Cardiac muscle cell (in vitro differentiated cells and primary cell): ENCODE measurements at regions not wholly inside any gene's neighbourhood (a gene's known extent, or its start where the extent isn't known, plus 50 kb on each side); places are given as distances from the start of the nearest gene placed in this dataset.

ENCODE experiments used
- DNase-seq, 2 donors: peaks; one replicate each; pipeline versions ENCODE4 v3.0.0 to v3.0.0-alpha.2; 2010 to 2017; ENCODE audit warnings: low read depth in 1 of 2, low spot score in 1 of 2
- H3K27ac ChIP-seq: fragments of 200-600 bp; sonication (generic); 2 replicates; pipeline ENCODE4 v1.5.1; 2016
- H3K27me3 ChIP-seq: fragments of 200-600 bp; sonication (generic); 2 replicates; pipeline ENCODE4 v1.6.0; 2016; ENCODE audit warnings: control low read depth
- H3K36me3 ChIP-seq: fragments of 200-600 bp; sonication (generic); 2 replicates; pipeline ENCODE4 v1.5.1; 2016; ENCODE audit warnings: control low read depth
- H3K4me1 ChIP-seq: fragments of 200-600 bp; sonication (generic); 2 replicates; pipeline ENCODE4 v1.8.1; 2017; ENCODE audit warnings: low read depth, mild to moderate bottlenecking, mixed run types
- H3K4me3 ChIP-seq: fragments of 200-600 bp; sonication (generic); 2 replicates; pipeline ENCODE4 v1.5.1; 2016; ENCODE audit warnings: mild to moderate bottlenecking
- H3K9me3 ChIP-seq: fragments of 200-600 bp; sonication (generic); 2 replicates; pipeline ENCODE4 v1.5.1; 2017; ENCODE audit warnings: low read depth, mild to moderate bottlenecking, control low read depth
- TF ChIP-seq, protein P1 (sequence below): IDR thresholded peaks from 2 replicates; pipeline ENCODE4 v1.5.1; 2012; ENCODE audit warnings: low read depth, mild to moderate bottlenecking, low read length

DNA sequence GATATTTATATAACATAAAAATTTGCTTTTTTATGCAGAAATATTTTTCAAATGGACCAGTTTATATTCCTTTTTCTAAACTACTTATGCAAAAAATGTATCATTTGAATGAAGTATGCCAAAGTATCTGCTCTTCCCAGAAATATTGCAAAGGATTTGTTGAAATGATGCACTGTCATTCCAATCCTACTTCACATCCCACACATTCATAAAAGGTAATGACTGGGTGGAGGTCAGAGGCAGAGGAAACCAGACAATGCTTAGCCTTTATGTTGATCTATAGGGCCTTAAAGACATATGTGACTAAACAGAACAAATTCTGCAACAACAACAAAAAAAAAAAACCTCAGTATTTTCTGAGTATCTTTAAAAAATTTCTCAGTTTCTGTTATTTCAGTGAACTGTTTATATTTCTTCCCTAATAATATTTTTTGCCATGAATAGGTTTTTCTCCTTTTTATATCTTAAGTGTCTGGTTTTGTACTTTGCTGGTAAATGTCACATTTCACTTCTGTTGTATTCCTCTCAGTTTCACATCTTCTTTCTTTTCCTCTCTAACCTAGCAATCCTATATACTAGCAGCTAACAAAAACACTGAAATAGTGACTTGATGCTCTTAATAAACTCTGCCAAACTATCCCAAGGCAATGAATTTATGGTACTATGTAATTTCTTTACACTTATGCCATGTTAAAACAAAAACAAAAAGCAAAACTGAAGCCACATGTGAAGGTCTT is 374.1 kb downstream of the BCKDHB start:
- no peaks in the 10 kb centered on the region for H3K27me3 ChIP-seq
- H3K27ac ChIP-seq = no peak overlapping the region
- H3K36me3 ChIP-seq = no peaks in the 10 kb centered on the region
- TF ChIP-seq, protein P1, sequence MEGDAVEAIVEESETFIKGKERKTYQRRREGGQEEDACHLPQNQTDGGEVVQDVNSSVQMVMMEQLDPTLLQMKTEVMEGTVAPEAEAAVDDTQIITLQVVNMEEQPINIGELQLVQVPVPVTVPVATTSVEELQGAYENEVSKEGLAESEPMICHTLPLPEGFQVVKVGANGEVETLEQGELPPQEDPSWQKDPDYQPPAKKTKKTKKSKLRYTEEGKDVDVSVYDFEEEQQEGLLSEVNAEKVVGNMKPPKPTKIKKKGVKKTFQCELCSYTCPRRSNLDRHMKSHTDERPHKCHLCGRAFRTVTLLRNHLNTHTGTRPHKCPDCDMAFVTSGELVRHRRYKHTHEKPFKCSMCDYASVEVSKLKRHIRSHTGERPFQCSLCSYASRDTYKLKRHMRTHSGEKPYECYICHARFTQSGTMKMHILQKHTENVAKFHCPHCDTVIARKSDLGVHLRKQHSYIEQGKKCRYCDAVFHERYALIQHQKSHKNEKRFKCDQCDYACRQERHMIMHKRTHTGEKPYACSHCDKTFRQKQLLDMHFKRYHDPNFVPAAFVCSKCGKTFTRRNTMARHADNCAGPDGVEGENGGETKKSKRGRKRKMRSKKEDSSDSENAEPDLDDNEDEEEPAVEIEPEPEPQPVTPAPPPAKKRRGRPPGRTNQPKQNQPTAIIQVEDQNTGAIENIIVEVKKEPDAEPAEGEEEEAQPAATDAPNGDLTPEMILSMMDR = no peak
- no peaks in the 10 kb centered on the region for H3K9me3 ChIP-seq
- no peak for DNase-seq
- H3K4me1 ChIP-seq = peaks cover 3% of the 10 kb centered on the region
- no peak overlapping the region for H3K4me3 ChIP-seq

DNA sequence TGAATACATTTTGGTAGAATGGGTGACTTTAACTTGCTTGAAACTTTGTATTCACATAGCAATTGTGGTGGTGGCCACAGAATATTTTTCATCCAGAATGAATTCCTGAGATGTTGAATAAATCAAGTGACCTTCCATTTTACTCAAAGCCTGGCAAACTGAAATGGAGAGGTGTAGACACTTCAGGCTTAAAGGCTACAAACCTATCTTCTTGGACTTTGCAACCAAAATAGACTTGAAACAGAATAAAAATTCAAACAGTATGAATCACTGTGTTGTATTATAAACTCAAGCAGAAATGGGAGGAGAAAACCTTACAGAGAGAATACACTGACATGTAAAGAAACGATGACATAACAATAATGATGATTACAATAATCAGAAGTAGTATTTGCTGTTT is 371.6 kb downstream of the BCKDHB start:
- no peak overlapping the region for H3K27ac ChIP-seq
- peaks cover 3% of the 10 kb centered on the region for H3K4me1 ChIP-seq
- DNase-seq = no peak
- H3K9me3 ChIP-seq = no peaks in the 10 kb centered on the region
- no peaks in the 10 kb centered on the region for H3K36me3 ChIP-seq
- H3K27me3 ChIP-seq = no peaks in the 10 kb centered on the region
- H3K4me3 ChIP-seq = no peak overlapping the region
- TF ChIP-seq, protein P1 = no peak

DNA sequence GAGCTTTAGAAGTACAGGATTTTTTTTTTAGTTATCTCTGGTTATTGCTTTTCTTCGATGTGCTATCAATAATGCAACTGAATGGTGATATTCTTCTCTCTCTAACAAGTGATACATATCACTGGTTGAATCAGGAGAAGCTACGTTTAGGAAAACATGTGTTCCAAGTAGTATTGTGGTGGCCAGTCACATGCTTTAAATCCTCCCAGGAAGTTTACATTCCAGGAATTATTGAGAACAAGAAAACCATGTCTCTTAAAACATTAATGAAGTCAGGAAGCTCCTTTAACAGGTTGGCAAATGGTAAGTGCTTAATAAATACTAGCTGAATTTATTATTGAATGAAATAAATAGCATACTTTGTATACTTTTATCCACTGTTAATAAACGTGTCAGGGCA is 371.1 kb downstream of the BCKDHB start:
- no peaks in the 10 kb centered on the region for H3K27me3 ChIP-seq
- H3K4me3 ChIP-seq = no peak overlapping the region
- DNase-seq = no peak
- TF ChIP-seq, protein P1 = no peak
- H3K4me1 ChIP-seq = peaks cover 3% of the 10 kb centered on the region
- no peaks in the 10 kb centered on the region for H3K36me3 ChIP-seq
- no peak overlapping the region for H3K27ac ChIP-seq
- no peaks in the 10 kb centered on the region for H3K9me3 ChIP-seq

DNA sequence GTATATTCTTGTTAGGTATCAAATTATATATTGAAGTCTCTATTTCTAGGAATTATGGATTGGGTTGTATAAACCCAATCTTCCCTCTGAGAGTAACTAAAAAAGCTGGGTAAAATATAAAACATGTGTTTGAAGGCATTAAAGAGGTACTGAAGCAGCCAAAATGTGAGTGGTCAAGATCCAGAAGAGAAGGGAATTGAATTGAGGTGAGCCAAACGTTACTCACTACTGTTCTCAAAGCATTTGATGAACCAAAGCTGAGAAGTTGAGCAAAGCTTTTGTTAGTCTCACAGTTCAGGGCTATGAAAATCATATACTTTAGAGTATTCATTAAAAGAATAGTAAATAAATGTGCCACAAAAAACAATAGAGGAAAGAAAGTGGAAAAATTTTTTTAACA is 365.8 kb downstream of the BCKDHB start:
- Histone ChIP-seq H3K9me3 (no peaks in the 10 kb centered on the region), H3K4me3 (no peak overlapping the region), H3K4me1 (no peaks in the 10 kb centered on the region), H3K36me3 (no peaks in the 10 kb centered on the region), H3K27ac (no peak overlapping the region), H3K27me3 (no peaks in the 10 kb centered on the region)
- TF ChIP-seq, protein P1 = no peak
- DNase-seq = no peak

DNA sequence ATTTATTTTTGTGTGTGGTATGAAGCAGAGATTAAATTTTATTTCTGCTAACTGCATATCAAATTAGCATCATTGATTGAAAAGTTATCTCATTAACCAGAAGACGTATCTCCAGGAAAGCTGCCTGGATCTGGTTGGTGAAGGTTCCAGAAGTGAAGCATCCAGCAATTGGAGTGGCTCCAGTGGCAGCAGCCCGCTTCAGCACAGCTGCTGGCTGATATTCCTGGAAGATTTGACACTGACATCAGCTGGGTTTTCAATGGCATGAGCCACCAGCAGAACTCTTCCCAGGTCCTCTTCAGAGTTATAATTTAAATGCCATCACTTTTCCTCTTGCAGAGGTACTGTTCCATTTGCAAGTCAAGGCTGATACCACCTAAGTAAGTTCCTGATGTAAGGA is 363.5 kb downstream of the BCKDHB start:
- no peak overlapping the region for H3K27ac ChIP-seq
- TF ChIP-seq, protein P1 = no peak
- no peak overlapping the region for H3K4me3 ChIP-seq
- H3K9me3 ChIP-seq = no peaks in the 10 kb centered on the region
- no peaks in the 10 kb centered on the region for H3K27me3 ChIP-seq
- H3K36me3 ChIP-seq = no peaks in the 10 kb centered on the region
- H3K4me1 ChIP-seq = no peaks in the 10 kb centered on the region
- no peak for DNase-seq
